Spleen (tissue), 7 donors: ENCODE measurements at regions not wholly inside any gene's neighbourhood (a gene's known extent, or its start where the extent isn't known, plus 50 kb on each side); places are given as distances from the start of the nearest gene placed in this dataset.

Source experiments
- POLR2A ChIP-seq, 3 donors: fragments of 450-650 bp; IDR thresholded peaks; one replicate each; pipeline ENCODE4 v1.5.1; 2017; ENCODE audit warnings: antibody characterized with exemption in 3 of 3, mild to moderate bottlenecking in 1 of 3
- POLR2AphosphoS5 ChIP-seq, 3 donors: sonication (generic); formaldehyde crosslinking; IDR thresholded peaks; one replicate each; pipeline ENCODE4 v1.5.1; 2017; ENCODE audit warnings: antibody characterized with exemption in 3 of 3
- TF ChIP-seq, protein P1 (sequence below), 11 experiments: fragments of 200-600 bp in 7 of 11; fragments of 450-650 bp in 4 of 11; sonication (generic) in 4 of 11; IDR thresholded peaks in 8 of 11; conservative IDR thresholded peaks in 3 of 11; 1 replicate in 7 of 11; 2 replicates in 4 of 11; pipeline versions ENCODE4 v1.4.0 to v1.8.0; 2016 to 2021; ENCODE audit warnings: antibody characterized with exemption in 11 of 11, inconsistent platforms in 4 of 11, mild to moderate bottlenecking in 1 of 11
- donor health status: DM: no; HTN: no; CAD: no; lungs with moderate emphysema.
- donor health status: DM: no; HTN: no; CAD: no.
- donor health status: DM: no; HTN: no; CAD: no.

DNA sequence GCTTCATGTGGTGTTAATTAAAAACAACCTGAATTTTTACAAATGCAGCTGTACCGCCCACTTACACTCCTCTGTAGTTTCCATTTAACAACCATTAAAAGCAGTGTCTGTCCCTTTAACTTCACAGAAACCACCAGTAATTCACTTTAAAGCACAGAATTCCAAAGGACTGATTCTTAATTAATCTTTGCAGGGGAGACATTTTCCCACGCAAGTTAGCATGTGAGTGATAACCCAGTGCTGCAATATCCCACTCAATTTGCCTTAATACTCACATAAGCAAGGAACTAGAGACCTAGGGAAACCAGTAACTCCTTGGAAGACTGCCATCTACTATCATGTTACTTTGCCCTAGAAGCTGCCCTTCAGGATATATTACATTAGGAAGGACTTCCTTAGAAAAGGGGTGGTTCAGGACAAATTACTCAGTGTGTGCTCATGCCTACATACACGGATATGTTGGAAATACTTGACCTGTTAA is 102.3 kb downstream of the OSR1 start:
- TF ChIP-seq POLR2A (IDR thresholded peaks at IDR 0.05) (no peak), POLR2AphosphoS5 (IDR thresholded peaks at IDR 0.05) (no peak)
- TF ChIP-seq, protein P1, sequence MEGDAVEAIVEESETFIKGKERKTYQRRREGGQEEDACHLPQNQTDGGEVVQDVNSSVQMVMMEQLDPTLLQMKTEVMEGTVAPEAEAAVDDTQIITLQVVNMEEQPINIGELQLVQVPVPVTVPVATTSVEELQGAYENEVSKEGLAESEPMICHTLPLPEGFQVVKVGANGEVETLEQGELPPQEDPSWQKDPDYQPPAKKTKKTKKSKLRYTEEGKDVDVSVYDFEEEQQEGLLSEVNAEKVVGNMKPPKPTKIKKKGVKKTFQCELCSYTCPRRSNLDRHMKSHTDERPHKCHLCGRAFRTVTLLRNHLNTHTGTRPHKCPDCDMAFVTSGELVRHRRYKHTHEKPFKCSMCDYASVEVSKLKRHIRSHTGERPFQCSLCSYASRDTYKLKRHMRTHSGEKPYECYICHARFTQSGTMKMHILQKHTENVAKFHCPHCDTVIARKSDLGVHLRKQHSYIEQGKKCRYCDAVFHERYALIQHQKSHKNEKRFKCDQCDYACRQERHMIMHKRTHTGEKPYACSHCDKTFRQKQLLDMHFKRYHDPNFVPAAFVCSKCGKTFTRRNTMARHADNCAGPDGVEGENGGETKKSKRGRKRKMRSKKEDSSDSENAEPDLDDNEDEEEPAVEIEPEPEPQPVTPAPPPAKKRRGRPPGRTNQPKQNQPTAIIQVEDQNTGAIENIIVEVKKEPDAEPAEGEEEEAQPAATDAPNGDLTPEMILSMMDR (IDR thresholded peaks at IDR 0.05 in 8 of 11, conservative IDR thresholded peaks at IDR 0.05 in 3 of 11), result no peak
